GM12864 (cell line): ENCODE measurements at regions not wholly inside any gene's neighbourhood (a gene's known extent, or its start where the extent isn't known, plus 50 kb on each side); places are given as distances from the start of the nearest gene placed in this dataset.

Source experiments
- DNase-seq: peaks from one replicate; pipeline ENCODE4 v3.0.0-alpha.2; 2011; ENCODE audit warnings: low read depth
- H3K4me3 ChIP-seq: 2 replicates; pipeline ENCODE4 v1.5.1; 2011; ENCODE audit warnings: mild to moderate bottlenecking, low read depth, low read length, control low read depth
- TF ChIP-seq, protein P1 (sequence below): IDR thresholded peaks from 2 replicates; pipeline ENCODE4 v1.5.1; 2011; ENCODE audit warnings: low read depth, mild to moderate bottlenecking, moderate library complexity, low read length, control low read depth, inconsistent platforms; ENCODE audit errors: missing control alignments

DNA sequence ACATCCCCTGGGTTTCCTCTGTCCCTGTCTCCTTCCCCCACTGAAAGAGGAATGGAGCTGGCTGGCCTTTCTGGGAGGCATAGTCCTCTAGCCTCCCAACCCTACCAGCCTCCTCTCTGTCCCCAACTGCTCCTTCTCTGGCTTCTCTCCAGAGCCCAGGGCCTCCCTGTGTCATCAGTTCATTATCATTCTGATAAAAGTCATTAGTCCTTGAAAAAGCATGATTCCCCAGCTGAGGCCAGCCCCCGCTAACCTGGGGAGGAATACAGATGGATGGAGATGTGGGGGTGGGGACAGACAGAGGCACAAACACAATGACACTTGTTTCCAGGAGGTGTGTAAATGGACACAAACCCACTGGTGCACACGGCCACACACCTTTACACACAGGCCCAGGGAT, 73.6 kb upstream of the HSPA9 start:
- TF ChIP-seq, protein P1, sequence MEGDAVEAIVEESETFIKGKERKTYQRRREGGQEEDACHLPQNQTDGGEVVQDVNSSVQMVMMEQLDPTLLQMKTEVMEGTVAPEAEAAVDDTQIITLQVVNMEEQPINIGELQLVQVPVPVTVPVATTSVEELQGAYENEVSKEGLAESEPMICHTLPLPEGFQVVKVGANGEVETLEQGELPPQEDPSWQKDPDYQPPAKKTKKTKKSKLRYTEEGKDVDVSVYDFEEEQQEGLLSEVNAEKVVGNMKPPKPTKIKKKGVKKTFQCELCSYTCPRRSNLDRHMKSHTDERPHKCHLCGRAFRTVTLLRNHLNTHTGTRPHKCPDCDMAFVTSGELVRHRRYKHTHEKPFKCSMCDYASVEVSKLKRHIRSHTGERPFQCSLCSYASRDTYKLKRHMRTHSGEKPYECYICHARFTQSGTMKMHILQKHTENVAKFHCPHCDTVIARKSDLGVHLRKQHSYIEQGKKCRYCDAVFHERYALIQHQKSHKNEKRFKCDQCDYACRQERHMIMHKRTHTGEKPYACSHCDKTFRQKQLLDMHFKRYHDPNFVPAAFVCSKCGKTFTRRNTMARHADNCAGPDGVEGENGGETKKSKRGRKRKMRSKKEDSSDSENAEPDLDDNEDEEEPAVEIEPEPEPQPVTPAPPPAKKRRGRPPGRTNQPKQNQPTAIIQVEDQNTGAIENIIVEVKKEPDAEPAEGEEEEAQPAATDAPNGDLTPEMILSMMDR, result no peak
- no peak for DNase-seq
- H3K4me3 ChIP-seq, result no peak overlapping the region

DNA sequence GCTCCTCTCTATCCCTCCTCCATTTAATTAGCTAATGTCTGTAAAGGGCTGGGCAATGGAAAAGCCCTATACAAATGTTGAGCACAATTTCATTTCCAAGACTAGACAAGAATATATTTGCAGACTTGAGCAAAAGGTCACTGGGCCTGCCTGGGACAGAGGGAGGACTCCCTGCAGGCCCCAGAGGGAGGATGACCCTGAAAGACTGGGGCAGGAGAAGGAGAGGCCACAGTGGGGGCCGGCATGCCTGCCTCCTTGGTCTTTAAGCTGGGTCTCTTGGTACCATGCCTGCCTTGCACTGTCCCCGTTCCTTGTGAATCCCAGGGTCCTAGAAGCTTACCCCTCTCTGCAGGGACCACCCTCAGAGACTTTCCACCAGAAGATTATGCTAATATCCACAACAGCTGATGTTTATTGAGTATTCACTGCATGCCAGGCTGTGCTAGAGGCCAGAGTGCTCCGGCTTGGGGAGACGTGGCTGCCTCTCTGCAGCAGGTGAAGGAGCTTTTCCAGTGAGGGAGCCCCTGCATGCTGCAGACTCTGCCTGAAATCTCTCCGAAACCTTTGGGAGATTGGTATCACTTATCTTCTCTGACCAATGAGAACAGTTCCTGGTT, 72.7 kb upstream of the HSPA9 start:
- H3K4me3 ChIP-seq, result no peak overlapping the region
- TF ChIP-seq, protein P1, result no peak
- DNase-seq, result no peak

DNA sequence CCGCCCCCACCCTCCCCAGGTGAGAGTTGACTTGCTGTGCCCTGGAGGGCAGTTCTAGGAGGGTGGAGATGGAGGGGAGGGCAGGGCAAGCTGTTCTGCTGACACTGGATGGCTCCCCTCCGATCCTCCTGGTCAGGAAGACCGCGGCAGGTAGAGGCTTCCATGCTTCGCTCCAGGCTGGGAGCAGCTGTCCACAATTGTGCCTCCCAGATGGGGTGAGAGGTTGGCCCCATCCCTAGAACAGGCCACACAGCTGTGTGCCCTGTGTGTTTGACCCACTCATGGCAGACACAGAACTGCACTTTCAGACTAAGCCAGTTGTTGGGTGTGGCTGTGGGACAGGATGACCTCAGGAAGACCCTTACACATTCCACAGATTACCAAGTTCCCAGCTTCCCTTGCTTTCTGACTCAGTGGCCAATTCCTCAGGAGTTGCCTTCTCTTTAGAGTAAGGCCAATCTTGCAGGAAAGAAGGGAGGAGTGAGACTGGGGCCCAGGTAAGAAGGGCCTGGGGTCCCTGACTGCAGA, 72.1 kb upstream of the HSPA9 start:
- no peak overlapping the region for H3K4me3 ChIP-seq
- TF ChIP-seq, protein P1, result no peak
- no peak for DNase-seq

DNA sequence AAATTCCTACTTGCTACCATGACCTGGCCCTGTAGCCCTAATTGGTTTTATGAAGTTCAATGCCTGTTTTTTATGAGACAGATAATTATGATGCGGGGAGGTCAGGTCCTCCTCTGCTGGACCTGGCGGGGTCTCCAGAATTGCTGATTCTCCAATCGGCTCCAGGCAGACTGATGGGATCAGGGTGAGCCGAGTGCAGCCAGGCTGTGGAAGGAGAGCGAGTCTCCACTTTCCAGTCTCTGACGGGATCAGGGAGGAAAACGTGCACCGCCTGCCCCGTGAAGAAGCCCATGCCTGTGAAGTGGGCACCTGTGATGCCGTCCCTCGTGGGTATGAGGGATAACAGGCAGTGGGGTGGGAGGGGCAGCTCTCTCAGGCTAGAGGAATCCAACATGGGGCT, 71.5 kb upstream of the HSPA9 start:
- TF ChIP-seq, protein P1, result no peak
- no peak overlapping the region for H3K4me3 ChIP-seq
- no peak for DNase-seq

DNA sequence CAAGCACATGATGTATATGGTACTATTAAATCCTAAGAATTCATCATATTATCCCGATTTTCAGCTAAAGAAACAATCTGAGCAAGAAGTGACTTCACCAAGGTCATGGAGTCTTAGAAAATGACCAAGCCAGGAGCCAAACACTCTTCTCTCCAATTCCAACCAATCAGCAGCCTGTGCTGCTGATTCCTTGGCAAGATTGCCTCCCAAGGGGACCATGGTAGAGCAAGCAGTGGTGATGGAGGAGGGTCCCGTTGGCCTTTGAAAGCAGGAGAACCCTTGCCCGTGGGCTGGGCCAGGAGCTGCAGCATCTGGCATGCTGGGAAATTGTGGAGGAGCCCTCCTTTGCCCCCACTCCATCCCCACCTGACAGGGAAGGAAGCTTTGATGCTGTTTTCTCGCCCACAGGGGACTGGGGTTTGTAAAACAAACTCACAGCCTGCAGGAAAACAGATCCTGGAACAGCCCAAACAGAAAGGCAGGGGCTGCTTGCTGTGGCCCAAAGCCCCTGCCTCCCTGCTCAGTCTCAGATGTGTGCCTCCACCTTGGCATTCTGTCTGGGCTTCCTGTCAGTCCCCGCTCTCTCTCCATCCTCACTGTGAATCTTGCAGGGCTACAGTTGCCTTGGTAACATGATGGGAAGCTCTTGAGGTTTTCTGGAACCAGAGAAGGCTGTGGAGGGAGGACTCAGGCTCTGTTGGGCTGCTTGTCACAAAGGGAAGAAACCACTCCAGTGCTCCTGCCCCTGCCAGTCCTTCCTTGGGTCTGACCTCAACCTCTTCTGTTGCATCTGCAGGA, 70.8 kb upstream of the HSPA9 start:
- TF ChIP-seq, protein P1, result no peak
- DNase-seq, result no peak
- H3K4me3 ChIP-seq, result no peak overlapping the region

DNA sequence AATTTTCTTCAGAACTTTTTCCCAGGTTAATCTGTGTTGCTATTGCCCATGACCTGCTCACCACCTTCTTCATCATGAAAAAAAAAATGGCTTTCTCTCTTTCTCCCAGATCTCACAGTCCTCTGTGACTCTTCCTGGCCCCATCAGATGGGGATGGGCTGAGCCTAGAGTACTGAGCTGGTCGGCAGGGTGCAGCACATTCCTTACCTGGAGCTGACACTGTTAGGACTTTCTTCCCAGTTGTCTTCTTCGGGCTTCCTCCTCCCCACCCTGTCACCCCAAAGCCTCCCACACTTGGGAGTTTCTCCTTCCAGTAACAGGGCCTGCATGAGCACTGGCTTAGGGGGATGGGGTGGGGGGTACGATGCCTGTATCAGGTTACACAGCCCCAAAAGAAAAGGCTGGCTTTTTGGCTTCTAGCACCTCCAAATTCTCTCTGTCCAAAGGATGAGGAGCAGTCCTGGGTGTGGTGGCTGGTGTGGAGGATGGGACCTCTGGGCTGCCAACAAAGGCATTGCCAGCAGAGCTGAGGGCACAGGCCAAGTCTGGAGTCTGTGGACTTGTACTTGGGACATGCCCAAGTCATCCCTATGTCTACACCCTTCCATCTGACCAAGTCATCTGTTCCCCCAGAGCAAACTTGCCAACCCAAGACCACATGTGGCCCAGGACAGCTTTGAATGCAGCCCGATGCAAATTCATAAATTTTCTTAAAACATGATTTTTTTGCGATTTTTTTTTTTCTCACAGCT, 68.0 kb upstream of the HSPA9 start:
- H3K4me3 ChIP-seq, result no peak overlapping the region
- TF ChIP-seq, protein P1, result no peak
- no peak for DNase-seq
